Fibroblast of lung (primary cell): ENCODE measurements at regions not wholly inside any gene's neighbourhood (a gene's known extent, or its start where the extent isn't known, plus 50 kb on each side); places are given as distances from the start of the nearest gene placed in this dataset.

ENCODE experiments used
- DNase-seq, 2 donors: peaks; one replicate each; pipeline versions ENCODE4 v3.0.0 to v3.0.0-alpha.2; 2010; ENCODE audit warnings: low read depth in 2 of 2
- H2AFZ ChIP-seq: 2 replicates; pipeline ENCODE4 v1.5.1; 2012; ENCODE audit warnings: low read length, control low read depth, inconsistent platforms
- H3K27ac ChIP-seq: 2 replicates; pipeline ENCODE4 v1.5.1; 2011; ENCODE audit warnings: low read length, control low read depth; ENCODE audit not compliant: insufficient read depth
- H3K27me3 ChIP-seq: 2 replicates; pipeline ENCODE4 v1.5.1; 2011; ENCODE audit warnings: mild to moderate bottlenecking, low read length; ENCODE audit not compliant: control insufficient read depth, insufficient read depth
- H3K36me3 ChIP-seq: 2 replicates; pipeline ENCODE4 v1.5.1; 2011; ENCODE audit warnings: low read length; ENCODE audit not compliant: control insufficient read depth, insufficient read depth
- H3K4me1 ChIP-seq: 2 replicates; pipeline ENCODE4 v1.5.1; 2011; ENCODE audit warnings: low read length; ENCODE audit not compliant: control insufficient read depth, insufficient read depth; ENCODE audit errors: extremely low read depth
- H3K4me2 ChIP-seq: 2 replicates; pipeline ENCODE4 v1.5.1; 2011; ENCODE audit warnings: low read length, control low read depth; ENCODE audit not compliant: insufficient read depth; ENCODE audit errors: extremely low read depth
- H3K4me3 ChIP-seq, 4 experiments: fragments of 200-600 bp in 1 of 4; sonication (generic) in 1 of 4; replicated peaks in 1 of 4; 2 replicates each; pipeline ENCODE4 v1.5.1; 2011 to 2016; ENCODE audit warnings: low read length in 4 of 4, low read depth in 3 of 4, mild to moderate bottlenecking in 3 of 4, control low read depth in 2 of 4, inconsistent platforms in 1 of 4, mixed read lengths in 1 of 4; ENCODE audit not compliant: insufficient read depth in 1 of 4; ENCODE audit errors: control extremely low read depth in 1 of 4
- H3K79me2 ChIP-seq: 2 replicates; pipeline ENCODE4 v1.5.1; 2012; ENCODE audit warnings: mild to moderate bottlenecking, low read length, inconsistent platforms; ENCODE audit not compliant: control insufficient read depth, insufficient read depth
- H3K9ac ChIP-seq: 2 replicates; pipeline ENCODE4 v1.5.1; 2011; ENCODE audit warnings: mild to moderate bottlenecking, low read length, control low read depth; ENCODE audit not compliant: insufficient read depth
- H3K9me3 ChIP-seq: 2 replicates; pipeline ENCODE4 v1.5.1; 2012; ENCODE audit warnings: low read depth, low read length; ENCODE audit not compliant: control insufficient read depth, insufficient read depth
- H4K20me1 ChIP-seq: 2 replicates; pipeline ENCODE4 v1.5.1; 2011; ENCODE audit warnings: low read length; ENCODE audit not compliant: control insufficient read depth, insufficient read depth; ENCODE audit errors: extremely low read depth
- CTCF ChIP-seq, 2 donors: IDR thresholded peaks in 1 of 2; conservative IDR thresholded peaks in 1 of 2; 1 replicate in 1 of 2; 2 replicates in 1 of 2; pipeline ENCODE4 v1.5.1; 2011 to 2012; ENCODE audit warnings: low read length in 2 of 2, control low read depth in 1 of 2, inconsistent platforms in 1 of 2, low read depth in 1 of 2, mild to moderate bottlenecking in 1 of 2
- EZH2 ChIP-seq: IDR thresholded peaks from 2 replicates; pipeline ENCODE4 v1.5.1; 2012; ENCODE audit warnings: low read length, control low read depth, mild to moderate bottlenecking; ENCODE audit errors: missing control alignments

DNA sequence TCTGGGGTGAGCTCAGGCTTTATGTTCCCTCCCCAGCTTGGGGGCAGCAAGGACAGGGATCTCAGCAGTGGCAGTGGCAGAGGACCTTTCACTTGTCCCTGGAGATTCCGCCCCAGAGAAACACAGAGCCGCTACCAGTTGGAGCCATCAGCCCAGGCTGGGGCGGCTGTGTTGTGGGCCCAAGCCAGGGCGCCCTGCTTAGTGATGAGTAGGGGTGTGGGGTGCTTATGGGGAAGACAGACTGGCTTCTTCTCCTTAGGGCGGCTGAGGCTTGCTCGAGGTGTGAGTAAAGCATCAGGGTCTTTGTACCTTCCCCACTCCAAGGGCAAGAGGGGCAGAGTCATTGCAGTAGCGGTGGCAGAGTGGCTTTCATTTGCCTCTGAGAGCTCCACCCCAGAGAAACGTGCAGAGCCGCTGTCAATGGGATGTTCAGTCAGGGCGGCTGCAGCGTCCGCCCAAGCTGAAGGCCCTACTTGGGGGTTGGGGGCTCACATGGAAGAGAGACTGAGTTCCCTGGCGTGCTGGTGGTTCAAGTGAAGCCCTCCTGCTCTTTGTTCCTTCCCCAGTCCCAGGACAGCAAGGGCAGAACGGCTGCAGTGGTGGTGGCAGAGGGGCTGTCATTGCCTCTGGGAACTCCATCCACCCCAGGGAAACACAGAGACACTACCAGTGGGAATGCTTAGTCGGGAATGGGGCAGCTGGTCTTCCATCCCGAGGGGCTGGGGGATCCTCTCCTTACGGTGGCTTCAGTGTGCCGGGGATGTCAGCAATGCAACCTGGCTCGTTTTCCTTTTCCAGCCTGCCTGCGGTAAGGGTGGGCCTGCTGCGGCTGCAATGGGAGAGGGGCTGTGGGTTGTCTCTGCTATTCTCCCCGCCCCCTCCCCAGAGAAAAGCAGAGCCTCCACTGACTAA, 2142.5 kb upstream of the TENM3 start:
- no peaks in the 10 kb centered on the region for H3K27me3 ChIP-seq
- H3K4me2 ChIP-seq: no peak overlapping the region
- TF ChIP-seq CTCF (conservative IDR thresholded peaks at IDR 0.05 in 1 of 2, IDR thresholded peaks at IDR 0.05 in 1 of 2; ENCODE audit: low read depth in 1 of 2, low read length in 2 of 2) (no peak), EZH2 (no peak)
- H3K4me3 ChIP-seq: no peak overlapping the region
- no peaks in the 10 kb centered on the region for H3K9me3 ChIP-seq
- H3K4me1 ChIP-seq: no peaks in the 10 kb centered on the region
- H3K36me3 ChIP-seq: no peaks in the 10 kb centered on the region
- H3K27ac ChIP-seq: no peak overlapping the region
- no peak overlapping the region for H2AFZ ChIP-seq
- no peak for DNase-seq
- H3K9ac ChIP-seq: no peak overlapping the region
- no peaks in the 10 kb centered on the region for H3K79me2 ChIP-seq
- no peaks in the 10 kb centered on the region for H4K20me1 ChIP-seq

- H3K9me3 ChIP-seq: no peaks in the 10 kb centered on the region
- no peaks in the 10 kb centered on the region for H4K20me1 ChIP-seq
- H3K27me3 ChIP-seq: no peaks in the 10 kb centered on the region
- H3K27ac ChIP-seq: no peak overlapping the region
- no peak for TF ChIP-seq EZH2
- TF ChIP-seq CTCF (conservative IDR thresholded peaks at IDR 0.05 in 1 of 2, IDR thresholded peaks at IDR 0.05 in 1 of 2; ENCODE audit: low read depth in 1 of 2, low read length in 2 of 2): no peak
- H3K4me3 ChIP-seq: no peak overlapping the region
- H3K9ac ChIP-seq: no peak overlapping the region
- no peaks in the 10 kb centered on the region for H3K4me1 ChIP-seq
- no peak for DNase-seq
- H3K79me2 ChIP-seq: no peaks in the 10 kb centered on the region
- H3K36me3 ChIP-seq: no peaks in the 10 kb centered on the region
- H3K4me2 ChIP-seq: no peak overlapping the region
- H2AFZ ChIP-seq: no peak overlapping the region
These were observed 2141.7 kb upstream of the TENM3 start for GRCh38 chr4:180101348-180102083.

- H3K27me3 ChIP-seq: no peaks in the 10 kb centered on the region
- no peak overlapping the region for H3K9ac ChIP-seq
- no peaks in the 10 kb centered on the region for H4K20me1 ChIP-seq
- TF ChIP-seq EZH2: no peak
- no peak for TF ChIP-seq CTCF (conservative IDR thresholded peaks at IDR 0.05 in 1 of 2, IDR thresholded peaks at IDR 0.05 in 1 of 2; ENCODE audit: low read depth in 1 of 2, low read length in 2 of 2)
- no peak overlapping the region for H2AFZ ChIP-seq
- DNase-seq: no peak
- H3K9me3 ChIP-seq: no peaks in the 10 kb centered on the region
- H3K4me2 ChIP-seq: no peak overlapping the region
- no peak overlapping the region for H3K27ac ChIP-seq
- H3K79me2 ChIP-seq: no peaks in the 10 kb centered on the region
- no peaks in the 10 kb centered on the region for H3K36me3 ChIP-seq
- no peaks in the 10 kb centered on the region for H3K4me1 ChIP-seq
- H3K4me3 ChIP-seq: no peak overlapping the region
These were observed 2139.4 kb upstream of the TENM3 start for GRCh38 chr4:180103794-180104193.
